ENCODE measurements at regions not wholly inside any gene's neighbourhood (a gene's known extent, or its start where the extent isn't known, plus 50 kb on each side); places are given as distances from the start of the nearest gene placed in this dataset.

DNA sequence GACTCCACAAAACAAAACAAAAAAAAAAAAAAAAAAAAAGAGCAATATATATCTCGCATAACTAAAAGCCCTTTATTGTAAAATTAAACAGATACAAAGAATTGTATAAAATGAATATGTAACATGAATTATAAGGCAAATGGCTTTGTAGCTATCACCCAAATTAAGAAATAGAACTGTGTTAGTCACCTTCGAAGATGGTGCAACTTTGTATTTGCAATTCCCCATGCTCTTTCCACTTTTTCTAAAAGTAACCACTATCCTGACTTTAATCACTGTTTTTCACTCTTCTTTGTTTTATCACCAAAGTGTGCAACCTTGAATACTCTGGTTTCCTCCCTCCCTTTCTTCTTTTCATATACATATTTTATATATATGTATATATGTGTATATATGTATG is 57.1 kb upstream of the HTR2A start:
- no peak overlapping the region for H3K27ac ChIP-seq (ENCODE audit: extremely low read length, insufficient read depth, low read length)
- no peak overlapping the region for H3K4me2 ChIP-seq (ENCODE audit: low read depth, low read length)
- no peak for ATAC-seq
- TF ChIP-seq ZNF432 (CRISPR knock-in tag; IDR thresholded peaks at IDR 0.05; ENCODE audit: borderline replicate concordance) (no peak), ZKSCAN8 (CRISPR knock-in tag; IDR thresholded peaks at IDR 0.05; ENCODE audit: borderline replicate concordance) (no peak), ZFP62 (CRISPR knock-in tag; IDR thresholded peaks at IDR 0.05) (no peak), RAD51 (IDR thresholded peaks at IDR 0.05; ENCODE audit: borderline replicate concordance) (no peak), YY1 (IDR thresholded peaks at IDR 0.05; ENCODE audit: insufficient read depth, insufficient replicate concordance, low read depth, low read length) (no peak), HDAC2 (CRISPR knock-in tag; IDR thresholded peaks at IDR 0.05) (no peak), JUNB (CRISPR knock-in tag; IDR thresholded peaks at IDR 0.05; ENCODE audit: borderline replicate concordance) (no peak), NR2C2 (CRISPR knock-in tag; IDR thresholded peaks at IDR 0.05; ENCODE audit: borderline replicate concordance) (no peak), ZNF773 (CRISPR knock-in tag; IDR thresholded peaks at IDR 0.05; ENCODE audit: borderline replicate concordance) (no peak), ZNF230 (CRISPR knock-in tag; IDR thresholded peaks at IDR 0.05) (no peak), MTF2 (CRISPR knock-in tag; IDR thresholded peaks at IDR 0.05; ENCODE audit: borderline replicate concordance) (no peak), ONECUT2 (CRISPR knock-in tag; IDR thresholded peaks at IDR 0.05) (no peak), ZNF552 (CRISPR knock-in tag; IDR thresholded peaks at IDR 0.05; ENCODE audit: borderline replicate concordance) (no peak)
- TF ChIP-seq, protein P1, sequence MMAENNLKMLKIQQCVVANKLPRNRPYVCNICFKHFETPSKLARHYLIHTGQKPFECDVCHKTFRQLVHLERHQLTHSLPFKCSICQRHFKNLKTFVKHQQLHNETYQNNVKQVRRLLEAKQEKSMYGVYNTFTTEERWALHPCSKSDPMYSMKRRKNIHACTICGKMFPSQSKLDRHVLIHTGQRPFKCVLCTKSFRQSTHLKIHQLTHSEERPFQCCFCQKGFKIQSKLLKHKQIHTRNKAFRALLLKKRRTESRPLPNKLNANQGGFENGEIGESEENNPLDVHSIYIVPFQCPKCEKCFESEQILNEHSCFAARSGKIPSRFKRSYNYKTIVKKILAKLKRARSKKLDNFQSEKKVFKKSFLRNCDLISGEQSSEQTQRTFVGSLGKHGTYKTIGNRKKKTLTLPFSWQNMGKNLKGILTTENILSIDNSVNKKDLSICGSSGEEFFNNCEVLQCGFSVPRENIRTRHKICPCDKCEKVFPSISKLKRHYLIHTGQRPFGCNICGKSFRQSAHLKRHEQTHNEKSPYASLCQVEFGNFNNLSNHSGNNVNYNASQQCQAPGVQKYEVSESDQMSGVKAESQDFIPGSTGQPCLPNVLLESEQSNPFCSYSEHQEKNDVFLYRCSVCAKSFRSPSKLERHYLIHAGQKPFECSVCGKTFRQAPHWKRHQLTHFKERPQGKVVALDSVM (CRISPR knock-in tag; IDR thresholded peaks at IDR 0.05) = no peak
- TF ChIP-seq, protein P2, sequence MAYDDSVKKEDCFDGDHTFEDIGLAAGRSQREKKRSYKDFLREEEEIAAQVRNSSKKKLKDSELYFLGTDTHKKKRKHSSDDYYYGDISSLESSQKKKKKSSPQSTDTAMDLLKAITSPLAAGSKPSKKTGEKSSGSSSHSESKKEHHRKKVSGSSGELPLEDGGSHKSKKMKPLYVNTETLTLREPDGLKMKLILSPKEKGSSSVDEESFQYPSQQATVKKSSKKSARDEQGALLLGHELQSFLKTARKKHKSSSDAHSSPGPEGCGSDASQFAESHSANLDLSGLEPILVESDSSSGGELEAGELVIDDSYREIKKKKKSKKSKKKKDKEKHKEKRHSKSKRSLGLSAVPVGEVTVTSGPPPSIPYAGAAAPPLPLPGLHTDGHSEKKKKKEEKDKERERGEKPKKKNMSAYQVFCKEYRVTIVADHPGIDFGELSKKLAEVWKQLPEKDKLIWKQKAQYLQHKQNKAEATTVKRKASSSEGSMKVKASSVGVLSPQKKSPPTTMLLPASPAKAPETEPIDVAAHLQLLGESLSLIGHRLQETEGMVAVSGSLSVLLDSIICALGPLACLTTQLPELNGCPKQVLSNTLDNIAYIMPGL (CRISPR knock-in tag; IDR thresholded peaks at IDR 0.05; ENCODE audit: borderline replicate concordance in 1 of 2, low read depth in 1 of 2) = no peak
- TF ChIP-seq, protein P3, sequence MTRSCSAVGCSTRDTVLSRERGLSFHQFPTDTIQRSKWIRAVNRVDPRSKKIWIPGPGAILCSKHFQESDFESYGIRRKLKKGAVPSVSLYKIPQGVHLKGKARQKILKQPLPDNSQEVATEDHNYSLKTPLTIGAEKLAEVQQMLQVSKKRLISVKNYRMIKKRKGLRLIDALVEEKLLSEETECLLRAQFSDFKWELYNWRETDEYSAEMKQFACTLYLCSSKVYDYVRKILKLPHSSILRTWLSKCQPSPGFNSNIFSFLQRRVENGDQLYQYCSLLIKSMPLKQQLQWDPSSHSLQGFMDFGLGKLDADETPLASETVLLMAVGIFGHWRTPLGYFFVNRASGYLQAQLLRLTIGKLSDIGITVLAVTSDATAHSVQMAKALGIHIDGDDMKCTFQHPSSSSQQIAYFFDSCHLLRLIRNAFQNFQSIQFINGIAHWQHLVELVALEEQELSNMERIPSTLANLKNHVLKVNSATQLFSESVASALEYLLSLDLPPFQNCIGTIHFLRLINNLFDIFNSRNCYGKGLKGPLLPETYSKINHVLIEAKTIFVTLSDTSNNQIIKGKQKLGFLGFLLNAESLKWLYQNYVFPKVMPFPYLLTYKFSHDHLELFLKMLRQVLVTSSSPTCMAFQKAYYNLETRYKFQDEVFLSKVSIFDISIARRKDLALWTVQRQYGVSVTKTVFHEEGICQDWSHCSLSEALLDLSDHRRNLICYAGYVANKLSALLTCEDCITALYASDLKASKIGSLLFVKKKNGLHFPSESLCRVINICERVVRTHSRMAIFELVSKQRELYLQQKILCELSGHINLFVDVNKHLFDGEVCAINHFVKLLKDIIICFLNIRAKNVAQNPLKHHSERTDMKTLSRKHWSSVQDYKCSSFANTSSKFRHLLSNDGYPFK (CRISPR knock-in tag; IDR thresholded peaks at IDR 0.05; ENCODE audit: borderline replicate concordance) = no peak
- H3K4me3 ChIP-seq (replicated peaks in 1 of 3; ENCODE audit: insufficient read depth in 1 of 3, low read depth in 2 of 3, low read length in 3 of 3) = no peak overlapping the region
- in situ Hi-C loops (cut with HindIII; ENCODE audit: extremely low pct_ligation_motif_present, low pct_unique_long_range_greater_than_20kb) (no loop called here), intact Hi-C loops (cut with micrococcal nuclease; ENCODE audit: unreplicated experiment) (no loop called here)
- no peaks in the 10 kb centered on the region for H4K20me1 ChIP-seq (ENCODE audit: insufficient read depth, low read length)
- FAIRE-seq = no peak
- no peaks in the 10 kb centered on the region for H3K4me1 ChIP-seq (ENCODE audit: insufficient read depth, low read length)
- no peak for DNase-seq (ENCODE audit: low spot score)
- no peak overlapping the region for H3K9ac ChIP-seq (ENCODE audit: insufficient read depth, low read depth, low read length)
- 0% methylated on average over 2 of the region's 2 CpGs for WGBS (ENCODE audit: low lambda C conversion rate)
- no peaks in the 10 kb centered on the region for H3K36me3 ChIP-seq (replicated peaks in 1 of 2; ENCODE audit: control insufficient read depth in 1 of 2, insufficient read depth in 2 of 2, low read length in 2 of 2)
- H2AFZ ChIP-seq (ENCODE audit: low read length) = no peak overlapping the region
- ChIA-PET POLR2A (no interaction called here), CTCF (ENCODE audit: low intra/inter-chr PET ratio, low total read pairs) (no interaction called here)
- H3K27me3 ChIP-seq (ENCODE audit: control insufficient read depth in 1 of 2, insufficient read depth in 2 of 2, low read length in 2 of 2) = no peaks in the 10 kb centered on the region
- H3K79me2 ChIP-seq (ENCODE audit: insufficient read depth, low read length) = no peaks in the 10 kb centered on the region
- no TSS peak for BruUV-seq (replicated peaks)
- H3K9me3 ChIP-seq (ENCODE audit: low read length) = no peaks in the 10 kb centered on the region

All from HepG2 (cell line).